GM06990 (cell line): ENCODE measurements at regions not wholly inside any gene's neighbourhood (a gene's known extent, or its start where the extent isn't known, plus 50 kb on each side); places are given as distances from the start of the nearest gene placed in this dataset.
A peak's percentile ranks its signal among the peaks of the same experiment; 100 is the strongest.

Experiments
- DNase-seq: peaks from one replicate; pipeline ENCODE4 v3.0.0-alpha.2; 2011; ENCODE audit not compliant: insufficient read length; ENCODE audit errors: extremely low read depth
- H3K27me3 ChIP-seq: replicated peaks from 2 replicates; pipeline ENCODE4 v1.6.0; 2011; ENCODE audit warnings: low read length; ENCODE audit not compliant: control insufficient read depth, insufficient read depth
- H3K36me3 ChIP-seq: 2 replicates; pipeline ENCODE4 v1.5.1; 2011; ENCODE audit warnings: low read length; ENCODE audit not compliant: control insufficient read depth, insufficient read depth
- H3K4me3 ChIP-seq: replicated peaks from 2 replicates; pipeline ENCODE4 v1.5.1; 2011; ENCODE audit warnings: low read depth, mild to moderate bottlenecking, control low read depth, low read length
- CTCF ChIP-seq: IDR thresholded peaks from 2 replicates; pipeline ENCODE4 v1.5.1; 2011; ENCODE audit warnings: low read length, control low read depth, mild to moderate bottlenecking, inconsistent platforms; ENCODE audit not compliant: insufficient read depth, poor library complexity, severe bottlenecking

GRCh38 chr9:109914280-109915027 lies 134.5 kb downstream of the PALM2AKAP2 start:
- peak; percentile 44 for DNase-seq
- TF ChIP-seq CTCF = no peak
- no peaks in the 10 kb centered on the region for H3K27me3 ChIP-seq

DNA sequence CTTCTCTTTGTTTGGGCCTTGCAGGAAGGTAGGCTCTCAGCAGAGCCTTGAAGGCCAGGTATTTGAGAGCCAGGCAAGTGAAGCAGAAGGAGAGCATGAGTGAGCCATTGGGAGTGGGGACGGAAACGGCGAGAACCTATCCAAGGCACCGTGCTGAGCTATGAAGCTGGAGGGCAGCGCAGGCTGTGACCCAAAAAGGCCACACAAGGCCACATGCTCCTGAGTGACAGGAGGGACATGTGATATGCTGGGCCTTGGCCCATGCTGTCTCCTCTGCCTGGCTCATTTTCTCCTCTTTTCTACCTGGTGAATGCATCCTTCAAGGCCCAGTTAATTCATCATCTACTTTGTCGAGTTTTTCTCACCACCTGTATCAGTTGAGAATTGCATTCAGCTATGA lies 136.3 kb downstream of the PALM2AKAP2 start:
- DNase-seq = no peak
- no peak overlapping the region for H3K4me3 ChIP-seq
- TF ChIP-seq CTCF = no peak

More at GRCh38 chr9:109914280-109915027, 134.5 kb downstream of the PALM2AKAP2 start:
- Histone ChIP-seq H3K4me3 (no peak overlapping the region), H3K36me3 (no peaks in the 10 kb centered on the region)

GRCh38 chr9:109918339-109919163 lies 138.6 kb downstream of the PALM2AKAP2 start:
- no peak for TF ChIP-seq CTCF

More for the DNA sequence above, 136.3 kb downstream of the PALM2AKAP2 start:
- no peaks in the 10 kb centered on the region for H3K27me3 ChIP-seq
- H3K36me3 ChIP-seq = no peaks in the 10 kb centered on the region

GRCh38 chr9:109919736-109920408 lies 139.9 kb downstream of the PALM2AKAP2 start:
- TF ChIP-seq CTCF = no peak
- DNase-seq = no peak
- H3K4me3 ChIP-seq = no peak overlapping the region
- H3K36me3 ChIP-seq = no peaks in the 10 kb centered on the region
- no peaks in the 10 kb centered on the region for H3K27me3 ChIP-seq

More at GRCh38 chr9:109918339-109919163, 138.6 kb downstream of the PALM2AKAP2 start:
- Histone ChIP-seq H3K4me3 (peak overlapping the region; percentile 39; the same call in 1 of the 2 replicates), H3K27me3 (no peaks in the 10 kb centered on the region), H3K36me3 (no peaks in the 10 kb centered on the region)
- peak; percentile 76 for DNase-seq

GRCh38 chr9:109922617-109923470 lies 142.8 kb downstream of the PALM2AKAP2 start:
- H3K27me3 ChIP-seq = no peaks in the 10 kb centered on the region
- DNase-seq = no peak
- H3K36me3 ChIP-seq = no peaks in the 10 kb centered on the region
- TF ChIP-seq CTCF = no peak
- no peak overlapping the region for H3K4me3 ChIP-seq
